Activated naive CD8-positive, alpha-beta T cell treated with anti-CD3 and anti-CD28 coated beads, Interleukin-2, amount 50 U/mL, for 24 hours (primary cell): ENCODE measurements at regions not wholly inside any gene's neighbourhood (a gene's known extent, or its start where the extent isn't known, plus 50 kb on each side); places are given as distances from the start of the nearest gene placed in this dataset.
A peak's percentile ranks its signal among the peaks of the same experiment; 100 is the strongest.
"Not testable (repeated sequence)": the region's sequence is repeated elsewhere in the genome, so short reads cannot be mapped to it uniquely, and the experiment has no call there.

Source experiments
- ATAC-seq: fragments of 150-1000 bp; cut with Tn5 transposase; one replicate; pipeline ENCODE4 v1.10.0; 2021
- DNase-seq: peaks from one replicate; pipeline ENCODE4 v3.0.0; 2021
- H3K27ac Mint-ChIP-seq: one replicate; pipeline ENCODE4 v1.8.0; 2021; ENCODE audit warnings: mild to moderate bottlenecking, mixed read lengths
- H3K27me3 Mint-ChIP-seq: one replicate; pipeline ENCODE4 v1.8.0; 2021; ENCODE audit warnings: mixed read lengths
- H3K36me3 Mint-ChIP-seq: one replicate; pipeline ENCODE4 v1.8.0; 2021; ENCODE audit warnings: low read depth, mixed read lengths
- H3K4me1 Mint-ChIP-seq: one replicate; pipeline ENCODE4 v1.8.0; 2021; ENCODE audit warnings: mixed read lengths
- H3K4me3 Mint-ChIP-seq: one replicate; pipeline ENCODE4 v1.8.0; 2021; ENCODE audit warnings: mild to moderate bottlenecking, moderate library complexity, mixed read lengths
- H3K9me3 Mint-ChIP-seq: one replicate; pipeline ENCODE4 v1.8.0; 2021; ENCODE audit warnings: mixed read lengths

GRCh38 chr2:235105821-235106359, 154.1 kb downstream of the SH3BP4 start:
- Mint-ChIP-seq H3K9me3 (no peaks in the 10 kb centered on the region), H3K4me3 (no peak overlapping the region), H3K27ac (no peak overlapping the region), H3K27me3 (peaks cover 7% of the 10 kb centered on the region), H3K4me1 (no peaks in the 10 kb centered on the region), H3K36me3 (no peaks in the 10 kb centered on the region)
- no peak for DNase-seq
- ATAC-seq, result no peak

- no peaks in the 10 kb centered on the region for H3K36me3 Mint-ChIP-seq
- no peak for ATAC-seq
- H3K27me3 Mint-ChIP-seq, result peaks cover 7% of the 10 kb centered on the region
Observed at GRCh38 chr2:235106874-235107639, 155.2 kb downstream of the SH3BP4 start.

GRCh38 chr2:235107640-235107951, 155.8 kb downstream of the SH3BP4 start:
- H3K27ac Mint-ChIP-seq, result no peak overlapping the region
- DNase-seq (no peak), ATAC-seq (no peak)
- no peak overlapping the region for H3K4me3 Mint-ChIP-seq
- peaks cover 7% of the 10 kb centered on the region for H3K27me3 Mint-ChIP-seq
- no peaks in the 10 kb centered on the region for H3K4me1 Mint-ChIP-seq
- H3K36me3 Mint-ChIP-seq, result no peaks in the 10 kb centered on the region
- no peaks in the 10 kb centered on the region for H3K9me3 Mint-ChIP-seq

More at GRCh38 chr2:235106874-235107639, 155.2 kb downstream of the SH3BP4 start:
- H3K27ac Mint-ChIP-seq, result no peak overlapping the region
- DNase-seq, result peak; percentile 11
- H3K4me1 Mint-ChIP-seq, result no peaks in the 10 kb centered on the region
- no peak overlapping the region for H3K4me3 Mint-ChIP-seq
- no peaks in the 10 kb centered on the region for H3K9me3 Mint-ChIP-seq

GRCh38 chr2:235109561-235109960, 157.7 kb downstream of the SH3BP4 start:
- H3K27ac Mint-ChIP-seq, H3K36me3 Mint-ChIP-seq, H3K27me3 Mint-ChIP-seq, H3K9me3 Mint-ChIP-seq, DNase-seq, ATAC-seq, H3K4me3 Mint-ChIP-seq, H3K4me1 Mint-ChIP-seq: not testable (repeated sequence)

GRCh38 chr2:235112365-235112764, 160.5 kb downstream of the SH3BP4 start:
- ATAC-seq (no peak), DNase-seq (no peak)
- Mint-ChIP-seq H3K36me3 (no peaks in the 10 kb centered on the region), H3K9me3 (no peaks in the 10 kb centered on the region), H3K4me1 (no peaks in the 10 kb centered on the region), H3K27ac (no peak overlapping the region), H3K4me3 (no peak overlapping the region), H3K27me3 (peaks cover 12% of the 10 kb centered on the region)

- H3K4me3 Mint-ChIP-seq, result no peak overlapping the region
- H3K27ac Mint-ChIP-seq, result no peak overlapping the region
- no peaks in the 10 kb centered on the region for H3K9me3 Mint-ChIP-seq
- ATAC-seq, result no peak
- H3K4me1 Mint-ChIP-seq, result no peaks in the 10 kb centered on the region
- no peaks in the 10 kb centered on the region for H3K36me3 Mint-ChIP-seq
- H3K27me3 Mint-ChIP-seq, result peaks cover 19% of the 10 kb centered on the region
- no peak for DNase-seq
Observed at GRCh38 chr2:235113854-235114253, 162.0 kb downstream of the SH3BP4 start.

- DNase-seq (no peak), ATAC-seq (no peak)
- Mint-ChIP-seq H3K4me3 (no peak overlapping the region), H3K4me1 (no peaks in the 10 kb centered on the region), H3K27me3 (peaks cover 22% of the 10 kb centered on the region), H3K36me3 (no peaks in the 10 kb centered on the region), H3K9me3 (peaks cover under 1% of the 10 kb centered on the region), H3K27ac (no peak overlapping the region)
Observed at GRCh38 chr2:235114286-235114685, 162.5 kb downstream of the SH3BP4 start.

GRCh38 chr2:235115521-235115920, 163.7 kb downstream of the SH3BP4 start:
- Mint-ChIP-seq H3K27me3 (peaks cover 25% of the 10 kb centered on the region), H3K27ac (no peak overlapping the region), H3K4me3 (no peak overlapping the region), H3K4me1 (no peaks in the 10 kb centered on the region), H3K36me3 (peaks cover 4% of the 10 kb centered on the region), H3K9me3 (peaks cover 6% of the 10 kb centered on the region)
- no peak for DNase-seq
- no peak for ATAC-seq

GRCh38 chr2:235116885-235117492, 165.2 kb downstream of the SH3BP4 start:
- ATAC-seq (no peak), DNase-seq (no peak)
- no peak overlapping the region for H3K4me3 Mint-ChIP-seq
- H3K4me1 Mint-ChIP-seq, result no peaks in the 10 kb centered on the region
- peaks cover 6% of the 10 kb centered on the region for H3K9me3 Mint-ChIP-seq
- H3K36me3 Mint-ChIP-seq, result peaks cover 4% of the 10 kb centered on the region
- peaks cover 28% of the 10 kb centered on the region for H3K27me3 Mint-ChIP-seq
- H3K27ac Mint-ChIP-seq, result no peak overlapping the region

- no peaks in the 10 kb centered on the region for H3K36me3 Mint-ChIP-seq
- no peaks in the 10 kb centered on the region for H3K9me3 Mint-ChIP-seq
- H3K27ac Mint-ChIP-seq, result no peak overlapping the region
- no peaks in the 10 kb centered on the region for H3K4me1 Mint-ChIP-seq
- H3K4me3 Mint-ChIP-seq, result no peak overlapping the region
- H3K27me3 Mint-ChIP-seq, result peaks cover 23% of the 10 kb centered on the region
- DNase-seq, result no peak
- no peak for ATAC-seq
Observed at GRCh38 chr2:235126768-235127167, 175.0 kb downstream of the SH3BP4 start.

- Mint-ChIP-seq H3K9me3 (no peaks in the 10 kb centered on the region), H3K4me1 (no peaks in the 10 kb centered on the region), H3K4me3 (no peak overlapping the region), H3K36me3 (no peaks in the 10 kb centered on the region), H3K27ac (no peak overlapping the region), H3K27me3 (peaks cover 28% of the 10 kb centered on the region)
- DNase-seq (no peak), ATAC-seq (no peak)
Observed at GRCh38 chr2:235127931-235128330, 176.1 kb downstream of the SH3BP4 start.

- no peaks in the 10 kb centered on the region for H3K9me3 Mint-ChIP-seq
Observed at GRCh38 chr2:235129850-235130249, 178.0 kb downstream of the SH3BP4 start.

GRCh38 chr2:235131334-235132305, 179.8 kb downstream of the SH3BP4 start:
- Mint-ChIP-seq H3K9me3 (no peaks in the 10 kb centered on the region), H3K36me3 (no peaks in the 10 kb centered on the region), H3K27me3 (peaks cover 31% of the 10 kb centered on the region), H3K27ac (no peak overlapping the region), H3K4me1 (no peaks in the 10 kb centered on the region), H3K4me3 (no peak overlapping the region)
- no peak for ATAC-seq
- no peak for DNase-seq

More at GRCh38 chr2:235129850-235130249, 178.0 kb downstream of the SH3BP4 start:
- peaks cover 31% of the 10 kb centered on the region for H3K27me3 Mint-ChIP-seq
- H3K4me1 Mint-ChIP-seq, result no peaks in the 10 kb centered on the region
- H3K4me3 Mint-ChIP-seq, result no peak overlapping the region
- DNase-seq, result no peak
- no peak overlapping the region for H3K27ac Mint-ChIP-seq
- no peaks in the 10 kb centered on the region for H3K36me3 Mint-ChIP-seq
- ATAC-seq, result no peak

GRCh38 chr2:235132651-235133050, 180.8 kb downstream of the SH3BP4 start:
- no peaks in the 10 kb centered on the region for H3K4me1 Mint-ChIP-seq

More at GRCh38 chr2:235132651-235133050, 180.8 kb downstream of the SH3BP4 start:
- Mint-ChIP-seq H3K27me3 (peaks cover 33% of the 10 kb centered on the region), H3K36me3 (no peaks in the 10 kb centered on the region), H3K27ac (no peak overlapping the region), H3K9me3 (no peaks in the 10 kb centered on the region), H3K4me3 (no peak overlapping the region)
- no peak for DNase-seq
- ATAC-seq, result no peak
